ENCODE measurements at regions not wholly inside any gene's neighbourhood (a gene's known extent, or its start where the extent isn't known, plus 50 kb on each side); places are given as distances from the start of the nearest gene placed in this dataset.

DNA sequence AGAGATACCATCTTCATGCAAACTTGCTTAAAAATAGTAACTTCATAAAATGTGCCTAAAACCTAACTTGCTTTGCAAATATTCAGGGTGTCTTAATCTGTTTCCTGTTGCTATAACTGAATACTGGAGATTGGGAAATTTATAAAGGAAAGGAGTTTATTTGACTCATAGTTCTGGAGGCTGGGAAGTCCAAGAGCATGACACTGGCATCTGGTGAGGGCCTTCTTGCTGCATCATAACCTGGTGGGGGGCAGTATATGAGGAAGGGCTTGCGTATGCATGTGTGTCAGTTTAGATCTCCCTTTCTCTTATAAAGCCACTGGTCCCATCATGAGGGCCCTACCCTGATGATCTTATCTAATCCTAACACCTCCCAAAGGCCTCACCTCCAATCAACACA, 166.5 kb downstream of the LPIN1 start:
- no peak overlapping the region for H3K4me3 ChIP-seq (replicated peaks in 1 of 3; ENCODE audit: insufficient read depth in 1 of 3, low read depth in 1 of 3, low read length in 3 of 3)
- no peaks in the 10 kb centered on the region for H3K4me1 ChIP-seq (ENCODE audit: control insufficient read depth, extremely low read depth, insufficient read depth, low read length)
- ChIA-PET POLR2A (no interaction called here), CTCF (no interaction called here)
- no peak overlapping the region for H3K9ac ChIP-seq (replicated peaks; ENCODE audit: extremely low read depth, insufficient read depth, low read length)
- intact Hi-C loops (cut with micrococcal nuclease) (no loop called here), dilution Hi-C loops (cut with MboI; ENCODE audit: extremely low pct_ligation_motif_present, low sequenced_read_pairs) (no loop called here)
- H4K20me1 ChIP-seq (replicated peaks; ENCODE audit: control insufficient read depth, extremely low read depth, insufficient read depth, low read length) = no peaks in the 10 kb centered on the region
- TF ChIP-seq POLR2AphosphoS5 (IDR thresholded peaks at IDR 0.05; ENCODE audit: insufficient read depth, low read depth, low read length) (no peak), MAX (IDR thresholded peaks at IDR 0.05; ENCODE audit: insufficient read depth, insufficient read length) (no peak), EZH2 (IDR thresholded peaks at IDR 0.05; ENCODE audit: borderline replicate concordance, low read depth, low read length, severe bottlenecking) (no peak)
- no peaks in the 10 kb centered on the region for H3K36me3 ChIP-seq (ENCODE audit: control insufficient read depth in 2 of 2, extremely low read depth in 1 of 2, insufficient read depth in 2 of 2, low read length in 2 of 2)
- DNase-seq (ENCODE audit: low read depth, low spot score) (no peak), FAIRE-seq (no peak)
- H2AFZ ChIP-seq (ENCODE audit: low read depth, low read length) = no peak overlapping the region
- H3K4me2 ChIP-seq (ENCODE audit: insufficient read depth, low read length) = no peak overlapping the region
- no peak overlapping the region for H3K27ac ChIP-seq (ENCODE audit: insufficient read depth, low read depth, low read length)
- BruUV-seq (replicated peaks) = no TSS peak
- no peaks in the 10 kb centered on the region for H3K79me2 ChIP-seq (ENCODE audit: control insufficient read depth, insufficient read depth, low read length)
- H3K9me3 ChIP-seq (replicated peaks; ENCODE audit: control insufficient read depth, insufficient read depth, low read length) = no peaks in the 10 kb centered on the region
- H3K9me1 ChIP-seq (replicated peaks; ENCODE audit: control insufficient read depth, extremely low read depth, insufficient read depth, low read length) = no peaks in the 10 kb centered on the region
- H3K27me3 ChIP-seq (ENCODE audit: control insufficient read depth in 2 of 2, insufficient read depth in 2 of 2, low read length in 2 of 2) = no peaks in the 10 kb centered on the region

- no TSS peak for BruUV-seq (replicated peaks)
- no peak overlapping the region for H3K9ac ChIP-seq (replicated peaks; ENCODE audit: extremely low read depth, insufficient read depth, low read length)
- H3K27ac ChIP-seq (ENCODE audit: insufficient read depth, low read depth, low read length) = no peak overlapping the region
- H3K4me2 ChIP-seq (ENCODE audit: insufficient read depth, low read length) = no peak overlapping the region
- DNase-seq (ENCODE audit: low read depth, low spot score) = no peak
- ChIA-PET POLR2A (no interaction called here), CTCF (interaction anchor here (1.0 to 1.3 kb wide), 2 partner anchors 15 to 28 kb away, joined by 3 read pairs; no protein-coding TSS in a partner anchor)
- H3K9me1 ChIP-seq (replicated peaks; ENCODE audit: control insufficient read depth, extremely low read depth, insufficient read depth, low read length) = no peaks in the 10 kb centered on the region
- H3K36me3 ChIP-seq (ENCODE audit: control insufficient read depth in 2 of 2, extremely low read depth in 1 of 2, insufficient read depth in 2 of 2, low read length in 2 of 2) = no peaks in the 10 kb centered on the region
- H2AFZ ChIP-seq (ENCODE audit: low read depth, low read length) = no peak overlapping the region
- H3K9me3 ChIP-seq (replicated peaks; ENCODE audit: control insufficient read depth, insufficient read depth, low read length) = no peaks in the 10 kb centered on the region
- H3K27me3 ChIP-seq (ENCODE audit: control insufficient read depth in 2 of 2, insufficient read depth in 2 of 2, low read length in 2 of 2) = no peaks in the 10 kb centered on the region
- H3K79me2 ChIP-seq (ENCODE audit: control insufficient read depth, insufficient read depth, low read length) = no peaks in the 10 kb centered on the region
- no peaks in the 10 kb centered on the region for H4K20me1 ChIP-seq (replicated peaks; ENCODE audit: control insufficient read depth, extremely low read depth, insufficient read depth, low read length)
- TF ChIP-seq POLR2A (IDR thresholded peaks at IDR 0.05; ENCODE audit: low read depth, low read length) (no peak), MAX (IDR thresholded peaks at IDR 0.05; ENCODE audit: insufficient read depth, insufficient read length) (no peak), JUN (IDR thresholded peaks at IDR 0.05; ENCODE audit: borderline replicate concordance, insufficient read depth, insufficient read length, low read depth) (no peak), FOS (IDR thresholded peaks at IDR 0.05; ENCODE audit: borderline replicate concordance, insufficient read depth, low read length) (no peak), MYC (IDR thresholded peaks at IDR 0.05; ENCODE audit: low read depth, low read length) (no peak), EZH2 (IDR thresholded peaks at IDR 0.05; ENCODE audit: borderline replicate concordance, low read depth, low read length, severe bottlenecking) (no peak), GATA2 (IDR thresholded peaks at IDR 0.05; ENCODE audit: insufficient read depth, insufficient read length, low read depth, low read length) (no peak), POLR2AphosphoS5 (IDR thresholded peaks at IDR 0.05; ENCODE audit: insufficient read depth, low read depth, low read length) (no peak)
- TF ChIP-seq, protein P1, sequence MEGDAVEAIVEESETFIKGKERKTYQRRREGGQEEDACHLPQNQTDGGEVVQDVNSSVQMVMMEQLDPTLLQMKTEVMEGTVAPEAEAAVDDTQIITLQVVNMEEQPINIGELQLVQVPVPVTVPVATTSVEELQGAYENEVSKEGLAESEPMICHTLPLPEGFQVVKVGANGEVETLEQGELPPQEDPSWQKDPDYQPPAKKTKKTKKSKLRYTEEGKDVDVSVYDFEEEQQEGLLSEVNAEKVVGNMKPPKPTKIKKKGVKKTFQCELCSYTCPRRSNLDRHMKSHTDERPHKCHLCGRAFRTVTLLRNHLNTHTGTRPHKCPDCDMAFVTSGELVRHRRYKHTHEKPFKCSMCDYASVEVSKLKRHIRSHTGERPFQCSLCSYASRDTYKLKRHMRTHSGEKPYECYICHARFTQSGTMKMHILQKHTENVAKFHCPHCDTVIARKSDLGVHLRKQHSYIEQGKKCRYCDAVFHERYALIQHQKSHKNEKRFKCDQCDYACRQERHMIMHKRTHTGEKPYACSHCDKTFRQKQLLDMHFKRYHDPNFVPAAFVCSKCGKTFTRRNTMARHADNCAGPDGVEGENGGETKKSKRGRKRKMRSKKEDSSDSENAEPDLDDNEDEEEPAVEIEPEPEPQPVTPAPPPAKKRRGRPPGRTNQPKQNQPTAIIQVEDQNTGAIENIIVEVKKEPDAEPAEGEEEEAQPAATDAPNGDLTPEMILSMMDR (IDR thresholded peaks at IDR 0.05; ENCODE audit: extremely low read depth in 1 of 2, insufficient read depth in 1 of 2, low read depth in 1 of 2, low read length in 2 of 2) = no peak
- no peaks in the 10 kb centered on the region for H3K4me1 ChIP-seq (ENCODE audit: control insufficient read depth, extremely low read depth, insufficient read depth, low read length)
- dilution Hi-C loops (cut with MboI; ENCODE audit: extremely low pct_ligation_motif_present, low sequenced_read_pairs) (no loop called here), intact Hi-C loops (cut with micrococcal nuclease) (no loop called here)
- FAIRE-seq = no peak
- H3K4me3 ChIP-seq (replicated peaks in 1 of 3; ENCODE audit: insufficient read depth in 1 of 3, low read depth in 1 of 3, low read length in 3 of 3) = no peak overlapping the region
These were observed 168.0 kb downstream of the LPIN1 start for GRCh38 chr2:11914455-11914854.

Data from endothelial cell of umbilical vein (primary cell).